PC-3 (cell line): ENCODE measurements at regions not wholly inside any gene's neighbourhood (a gene's known extent, or its start where the extent isn't known, plus 50 kb on each side); places are given as distances from the start of the nearest gene placed in this dataset.

Experiments used
- ATAC-seq: fragments of 200-7000 bp; cut with Tn5 transposase; 2 replicates; pipeline ENCODE4 v1.9.1; 2020; ENCODE audit warnings: mild to moderate bottlenecking, moderate library complexity
- BruUV-seq: library from RNA; stranded (reverse); fragments of 400-500 nt; replicated peaks from 2 replicates; lab custom pipeline; 2021; lab: Mats Ljungman, UMichigan
- CTCF ChIA-PET: fragments of 300-600 bp; sonication (Branson Sonifier 250); formaldehyde crosslinking; loops from one replicate; lab custom pipeline; 2022; ENCODE audit warnings: antibody characterized with exemption; lab: Charles Lee
- POLR2A ChIA-PET: fragments of 300-600 bp; sonication (Branson Sonifier 250); formaldehyde crosslinking; loops from one replicate; lab custom pipeline; 2022; ENCODE audit warnings: antibody characterized with exemption; ENCODE audit not compliant: unreplicated experiment; lab: Charles Lee
- DNase-seq: peaks from one replicate; pipeline ENCODE4 v3.0.0-alpha.2; 2015
- H2AFZ ChIP-seq: fragments of 300-600 bp; sonication (generic); 2 replicates; pipeline ENCODE4 v1.6.0; 2016; ENCODE audit warnings: antibody characterized with exemption, low read length
- H3F3A ChIP-seq: fragments of 300-600 bp; sonication (generic); one replicate; pipeline ENCODE4 v1.6.0; 2017; ENCODE audit warnings: antibody characterized with exemption, low read length, control low read depth, mild to moderate bottlenecking; ENCODE audit not compliant: unreplicated experiment
- H3K27ac ChIP-seq: fragments of 300-600 bp; sonication (generic); 2 replicates; pipeline ENCODE4 v1.5.1; 2016; ENCODE audit warnings: mild to moderate bottlenecking, low read length
- H3K27me3 ChIP-seq: fragments of 300-600 bp; sonication (generic); 2 replicates; pipeline ENCODE4 v1.6.1; 2016; ENCODE audit warnings: low read length, mixed read lengths
- H3K36me3 ChIP-seq: fragments of 300-600 bp; sonication (generic); 2 replicates; pipeline ENCODE4 v1.6.1; 2016; ENCODE audit warnings: low read depth, mixed run types, low read length, mixed read lengths
- H3K4me1 ChIP-seq: fragments of 300-600 bp; sonication (generic); 2 replicates; pipeline ENCODE4 v1.5.1; 2016; ENCODE audit warnings: low read length; ENCODE audit not compliant: insufficient read depth
- H3K4me2 ChIP-seq: fragments of 300-600 bp; sonication (generic); 2 replicates; pipeline ENCODE4 v1.6.0; 2016; ENCODE audit warnings: low read length
- H3K4me3 ChIP-seq: fragments of 300-600 bp; sonication (generic); 2 replicates; pipeline ENCODE4 v1.5.1; 2016; ENCODE audit warnings: mild to moderate bottlenecking, low read length, mixed read lengths
- H3K79me2 ChIP-seq: fragments of 300-600 bp; sonication (generic); 2 replicates; pipeline ENCODE4 v1.6.1; 2017; ENCODE audit warnings: low read length, mixed read lengths
- H3K9ac ChIP-seq: fragments of 300-600 bp; sonication (generic); 2 replicates; pipeline ENCODE4 v1.6.0; 2016; ENCODE audit warnings: mild to moderate bottlenecking, low read length
- H3K9me2 ChIP-seq: fragments of 300-600 bp; sonication (generic); replicated peaks from 2 replicates; pipeline ENCODE4 v1.6.1; 2016; ENCODE audit warnings: mixed run types, low read length, mixed read lengths
- H3K9me3 ChIP-seq: fragments of 300-600 bp; sonication (generic); 2 replicates; pipeline ENCODE4 v1.6.1; 2016; ENCODE audit warnings: low read length, mixed read lengths
- H4K20me1 ChIP-seq: fragments of 300-600 bp; sonication (generic); 2 replicates; pipeline ENCODE4 v1.6.1; 2016; ENCODE audit warnings: low read length, mixed read lengths
- EZH2 ChIP-seq: fragments of 300-600 bp; sonication (generic); IDR thresholded peaks from one replicate; pipeline ENCODE4 v1.6.1; 2017; ENCODE audit warnings: antibody characterized with exemption, mild to moderate bottlenecking, low read length; ENCODE audit not compliant: unreplicated experiment
- EZH2phosphoT487 ChIP-seq: fragments of 300-600 bp; sonication (generic); IDR thresholded peaks from 2 replicates; pipeline ENCODE4 v1.6.1; 2018; ENCODE audit warnings: mild to moderate bottlenecking, antibody characterized with exemption, low read length, borderline replicate concordance
- intact Hi-C: fragments of 100-400 bp; cut with micrococcal nuclease; formaldehyde crosslinking; loops from 2 replicates; pipeline ENCODE4 v1.9.0; 2023
- TF ChIP-seq, protein P1 (sequence below): fragments of 300-600 bp; sonication (generic); conservative IDR thresholded peaks from 2 replicates; pipeline ENCODE4 v1.5.1; 2017; ENCODE audit warnings: antibody characterized with exemption, low read depth, mild to moderate bottlenecking, low read length

GRCh38 chr1:103211073-103211472, 102.8 kb upstream of the COL11A1 start:
- Histone ChIP-seq H3K36me3 (no peaks in the 10 kb centered on the region), H4K20me1 (no peaks in the 10 kb centered on the region), H3K9me3 (no peaks in the 10 kb centered on the region), H3K4me2 (no peak overlapping the region), H3K4me1 (no peaks in the 10 kb centered on the region), H3K9ac (no peak overlapping the region), H3K4me3 (no peak overlapping the region), H3K9me2 (no peaks in the 10 kb centered on the region), H3K27me3 (peaks cover 27% of the 10 kb centered on the region), H2AFZ (no peak overlapping the region), H3K27ac (no peak overlapping the region), H3K79me2 (no peaks in the 10 kb centered on the region), H3F3A (no peaks in the 10 kb centered on the region)
- ATAC-seq: no peak
- TF ChIP-seq, protein P1, sequence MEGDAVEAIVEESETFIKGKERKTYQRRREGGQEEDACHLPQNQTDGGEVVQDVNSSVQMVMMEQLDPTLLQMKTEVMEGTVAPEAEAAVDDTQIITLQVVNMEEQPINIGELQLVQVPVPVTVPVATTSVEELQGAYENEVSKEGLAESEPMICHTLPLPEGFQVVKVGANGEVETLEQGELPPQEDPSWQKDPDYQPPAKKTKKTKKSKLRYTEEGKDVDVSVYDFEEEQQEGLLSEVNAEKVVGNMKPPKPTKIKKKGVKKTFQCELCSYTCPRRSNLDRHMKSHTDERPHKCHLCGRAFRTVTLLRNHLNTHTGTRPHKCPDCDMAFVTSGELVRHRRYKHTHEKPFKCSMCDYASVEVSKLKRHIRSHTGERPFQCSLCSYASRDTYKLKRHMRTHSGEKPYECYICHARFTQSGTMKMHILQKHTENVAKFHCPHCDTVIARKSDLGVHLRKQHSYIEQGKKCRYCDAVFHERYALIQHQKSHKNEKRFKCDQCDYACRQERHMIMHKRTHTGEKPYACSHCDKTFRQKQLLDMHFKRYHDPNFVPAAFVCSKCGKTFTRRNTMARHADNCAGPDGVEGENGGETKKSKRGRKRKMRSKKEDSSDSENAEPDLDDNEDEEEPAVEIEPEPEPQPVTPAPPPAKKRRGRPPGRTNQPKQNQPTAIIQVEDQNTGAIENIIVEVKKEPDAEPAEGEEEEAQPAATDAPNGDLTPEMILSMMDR: no peak
- POLR2A ChIA-PET: no interaction called here
- CTCF ChIA-PET: no interaction called here
- intact Hi-C loops: no loop called here
- BruUV-seq: no TSS peak
- DNase-seq: no peak

DNA sequence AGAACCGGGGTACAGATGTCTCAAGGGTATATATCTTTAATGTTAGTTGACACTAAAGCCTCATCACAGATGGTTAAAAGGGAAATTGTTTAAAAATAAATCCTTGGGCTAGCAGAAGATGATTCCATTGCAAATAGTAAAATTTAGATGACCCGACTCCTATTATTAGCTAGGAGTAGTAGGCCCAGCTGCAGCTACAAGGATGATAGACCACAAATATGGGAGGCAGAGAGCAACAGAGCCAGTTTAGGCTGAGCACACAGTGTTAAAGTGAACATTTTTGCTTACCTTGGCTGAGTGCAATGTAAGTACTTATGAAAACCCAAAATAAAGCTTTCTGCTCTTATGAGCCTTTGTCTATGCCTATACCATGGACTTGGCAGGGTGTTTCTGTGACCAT, 100.5 kb upstream of the COL11A1 start:
- no peak for DNase-seq

GRCh38 chr1:103199001-103199400, 90.7 kb upstream of the COL11A1 start:
- Histone ChIP-seq H3K36me3 (no peaks in the 10 kb centered on the region), H3K9me3 (no peaks in the 10 kb centered on the region), H3K4me3 (no peak overlapping the region), H3K9me2 (no peaks in the 10 kb centered on the region), H3K27ac (no peak overlapping the region), H4K20me1 (no peaks in the 10 kb centered on the region), H3K9ac (no peak overlapping the region), H3K4me1 (no peaks in the 10 kb centered on the region), H3K27me3 (peaks cover 9% of the 10 kb centered on the region), H2AFZ (no peak overlapping the region), H3F3A (no peaks in the 10 kb centered on the region), H3K4me2 (no peak overlapping the region), H3K79me2 (no peaks in the 10 kb centered on the region)
- CTCF ChIA-PET: no interaction called here
- TF ChIP-seq EZH2: no peak
- TF ChIP-seq, protein P1: no peak
- no peak for TF ChIP-seq EZH2phosphoT487
- intact Hi-C loops: no loop called here
- no TSS peak for BruUV-seq
- ATAC-seq: no peak
- POLR2A ChIA-PET: no interaction called here
- no peak for DNase-seq

More for the DNA sequence above, 100.5 kb upstream of the COL11A1 start:
- H2AFZ ChIP-seq: no peak overlapping the region
- no peak overlapping the region for H3K27ac ChIP-seq
- intact Hi-C loops: no loop called here
- H3K9ac ChIP-seq: no peak overlapping the region
- no peaks in the 10 kb centered on the region for H3K36me3 ChIP-seq
- ChIA-PET POLR2A (no interaction called here), CTCF (no interaction called here)
- H3K79me2 ChIP-seq: no peaks in the 10 kb centered on the region
- H3K9me2 ChIP-seq: no peaks in the 10 kb centered on the region
- ATAC-seq: no peak
- TF ChIP-seq EZH2phosphoT487 (no peak), EZH2 (no peak)
- TF ChIP-seq, protein P1: no peak
- no TSS peak for BruUV-seq
- no peak overlapping the region for H3K4me3 ChIP-seq
- no peaks in the 10 kb centered on the region for H4K20me1 ChIP-seq
- no peak overlapping the region for H3K4me2 ChIP-seq
- H3F3A ChIP-seq: no peaks in the 10 kb centered on the region
- no peaks in the 10 kb centered on the region for H3K9me3 ChIP-seq
- peaks cover 11% of the 10 kb centered on the region; the same call in 1 of the 2 replicates for H3K27me3 ChIP-seq
- H3K4me1 ChIP-seq: no peaks in the 10 kb centered on the region
